C4-2B (cell line): ENCODE measurements at regions not wholly inside any gene's neighbourhood (a gene's known extent, or its start where the extent isn't known, plus 50 kb on each side); places are given as distances from the start of the nearest gene placed in this dataset.

Experiments
- ZFX ChIP-seq: fragments of 450-650 bp; IDR thresholded peaks from 2 replicates; pipeline ENCODE4 v1.6.1; 2017
- TF ChIP-seq, protein P1 (sequence below): fragments of 450-650 bp; conservative IDR thresholded peaks from 2 replicates; pipeline ENCODE4 v1.5.1; 2017; ENCODE audit warnings: mild to moderate bottlenecking

DNA sequence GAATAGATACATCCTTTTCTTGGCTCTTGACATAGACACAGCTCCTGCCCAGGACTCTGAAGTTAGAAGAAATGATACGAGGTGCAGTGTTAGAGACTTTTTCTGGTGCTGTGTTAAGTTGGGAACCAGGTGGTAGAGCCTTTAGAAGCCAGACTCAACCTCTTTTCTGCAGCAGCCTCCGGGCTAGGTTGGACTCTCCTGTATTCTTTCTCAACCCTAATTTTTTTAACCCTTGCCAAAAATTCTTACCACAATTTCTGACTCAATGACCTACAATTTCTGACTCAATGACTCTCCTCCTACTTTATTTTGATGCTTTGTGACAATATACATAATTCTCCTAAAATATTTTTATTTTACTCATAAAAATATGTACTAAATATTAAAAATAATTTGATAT, 127.4 kb upstream of the PRL start:
- TF ChIP-seq, protein P1, sequence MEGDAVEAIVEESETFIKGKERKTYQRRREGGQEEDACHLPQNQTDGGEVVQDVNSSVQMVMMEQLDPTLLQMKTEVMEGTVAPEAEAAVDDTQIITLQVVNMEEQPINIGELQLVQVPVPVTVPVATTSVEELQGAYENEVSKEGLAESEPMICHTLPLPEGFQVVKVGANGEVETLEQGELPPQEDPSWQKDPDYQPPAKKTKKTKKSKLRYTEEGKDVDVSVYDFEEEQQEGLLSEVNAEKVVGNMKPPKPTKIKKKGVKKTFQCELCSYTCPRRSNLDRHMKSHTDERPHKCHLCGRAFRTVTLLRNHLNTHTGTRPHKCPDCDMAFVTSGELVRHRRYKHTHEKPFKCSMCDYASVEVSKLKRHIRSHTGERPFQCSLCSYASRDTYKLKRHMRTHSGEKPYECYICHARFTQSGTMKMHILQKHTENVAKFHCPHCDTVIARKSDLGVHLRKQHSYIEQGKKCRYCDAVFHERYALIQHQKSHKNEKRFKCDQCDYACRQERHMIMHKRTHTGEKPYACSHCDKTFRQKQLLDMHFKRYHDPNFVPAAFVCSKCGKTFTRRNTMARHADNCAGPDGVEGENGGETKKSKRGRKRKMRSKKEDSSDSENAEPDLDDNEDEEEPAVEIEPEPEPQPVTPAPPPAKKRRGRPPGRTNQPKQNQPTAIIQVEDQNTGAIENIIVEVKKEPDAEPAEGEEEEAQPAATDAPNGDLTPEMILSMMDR: no peak
- no peak for TF ChIP-seq ZFX
